Psoas muscle (tissue), 7 donors: ENCODE measurements at regions not wholly inside any gene's neighbourhood (a gene's known extent, or its start where the extent isn't known, plus 50 kb on each side); places are given as distances from the start of the nearest gene placed in this dataset.

Experiments
- ATAC-seq, 4 donors: fragments of 200-7000 bp; cut with Tn5 transposase; one replicate each; pipeline ENCODE4 v1.9.1; 2020; ENCODE audit warnings: moderate library complexity in 3 of 4, mild to moderate bottlenecking in 2 of 4
- DNase-seq, 2 donors: peaks; one replicate each; pipeline ENCODE4 v3.0.0-alpha.2; 2020
- H3K27ac ChIP-seq: fragments of 200-600 bp; one replicate; pipeline ENCODE4 v1.8.0; 2022
- H3K27me3 ChIP-seq, 3 donors: fragments of 200-600 bp in 1 of 3; one replicate each; pipeline versions ENCODE4 v1.6.1 to v1.8.0; 2013 to 2022; ENCODE audit warnings: low read length in 2 of 3, mild to moderate bottlenecking in 2 of 3, moderate library complexity in 1 of 3; ENCODE audit not compliant: insufficient read depth in 3 of 3
- H3K36me3 ChIP-seq, 2 donors: fragments of 200-600 bp in 1 of 2; one replicate each; pipeline versions ENCODE4 v1.6.1 to v1.8.0; 2013 to 2022; ENCODE audit warnings: low read depth in 1 of 2, mild to moderate bottlenecking in 1 of 2, moderate library complexity in 1 of 2; ENCODE audit not compliant: insufficient read depth in 1 of 2
- H3K4me1 ChIP-seq: fragments of 200-600 bp; one replicate; pipeline ENCODE4 v1.8.0; 2022
- H3K4me3 ChIP-seq: fragments of 200-600 bp; one replicate; pipeline ENCODE4 v1.8.0; 2022; ENCODE audit warnings: mild to moderate bottlenecking
- H3K9me3 ChIP-seq: fragments of 200-600 bp; one replicate; pipeline ENCODE4 v1.8.0; 2022
- CTCF ChIP-seq: fragments of 200-600 bp; IDR thresholded peaks from one replicate; pipeline ENCODE4 v1.8.0; 2022; ENCODE audit warnings: antibody characterized with exemption
- WGBS, 3 donors: extraction: QIAGEN DNeasy Blood & Tissue Kit; methylation state at CpG; one replicate each; pipeline versions ENCODE4 v1.1.6 to v1.1.7; 2013; 5-methylcytosine and 5-hydroxymethylcytosine counted together
- intact Hi-C, 2 donors: fragments of 100-400 bp; cut with DNase I; formaldehyde crosslinking; loops; one replicate each; pipeline versions ENCODE4 v1.11.0 to v1.14.2; 2022
- donor health status: healthy with polysubstance abuse.
- donor health status: DM: no; HTN: no; CAD: no; lungs with moderate emphysema.
- donor health status: Bipolar disorder and iron deficiency.
- donor health status: healthy.
- donor health status: DM: yes; HTN: yes; CAD: no.
- donor health status: DM: no; HTN: no; CAD: no.
- donor health status: DM: yes; HTN: yes; CAD: no.

GRCh38 chr18:76547296-76547695 is 52.3 kb upstream of the ZNF516 start:
- Histone ChIP-seq H3K4me1 (no peaks in the 10 kb centered on the region), H3K27ac (no peak overlapping the region), H3K9me3 (no peaks in the 10 kb centered on the region), H3K4me3 (no peak overlapping the region), H3K36me3 (no peaks in the 10 kb centered on the region), H3K27me3 (no peaks in the 10 kb centered on the region)
- TF ChIP-seq CTCF: no peak
- no peak for DNase-seq
- intact Hi-C loops: no loop called here
- WGBS, 3 donors: 74 to 84% (median 77%) methylated on average over 11 of the region's 11 CpGs
- ATAC-seq: no peak

- DNase-seq (no peak), ATAC-seq (no peak)
- no peak overlapping the region for H3K4me3 ChIP-seq
- no peaks in the 10 kb centered on the region for H3K4me1 ChIP-seq
- H3K27ac ChIP-seq: no peak overlapping the region
- intact Hi-C loops: no loop called here
- no peaks in the 10 kb centered on the region for H3K36me3 ChIP-seq
- no peaks in the 10 kb centered on the region for H3K9me3 ChIP-seq
- WGBS, 3 donors: 55 to 68% (median 58%) methylated on average over 6 of the region's 6 CpGs
- peaks cover 0 to under 1% (median 0%) of the 10 kb centered on the region in 3 donors for H3K27me3 ChIP-seq
- TF ChIP-seq CTCF: no peak
Measured at GRCh38 chr18:76546436-76546835, 51.4 kb upstream of the ZNF516 start.

GRCh38 chr18:76546088-76546435 is 51.0 kb upstream of the ZNF516 start:
- Histone ChIP-seq H3K4me3 (no peak overlapping the region), H3K4me1 (no peaks in the 10 kb centered on the region), H3K27ac (no peak overlapping the region), H3K9me3 (no peaks in the 10 kb centered on the region), H3K36me3 (no peaks in the 10 kb centered on the region), H3K27me3 (peaks cover 0 to 5% (median 0%) of the 10 kb centered on the region in 3 donors)
- 44 to 50% (median 45%) methylated on average over 7 of the region's 7 CpGs for WGBS, 3 donors
- ATAC-seq (no peak), DNase-seq (no peak)
- intact Hi-C loops: no loop called here
- no peak for TF ChIP-seq CTCF

- intact Hi-C loops: no loop called here
- H3K27ac ChIP-seq: no peak overlapping the region
- 80 to 84% (median 83%) methylated on average over 14 of the region's 14 CpGs for WGBS, 3 donors
- peaks cover 0 to 7% (median 0%) of the 10 kb centered on the region in 3 donors for H3K27me3 ChIP-seq
- H3K4me3 ChIP-seq: no peak overlapping the region
- H3K4me1 ChIP-seq: no peaks in the 10 kb centered on the region
- DNase-seq: no peak
- no peaks in the 10 kb centered on the region for H3K36me3 ChIP-seq
- ATAC-seq: no peak
- no peak for TF ChIP-seq CTCF
- H3K9me3 ChIP-seq: no peaks in the 10 kb centered on the region
Measured at GRCh38 chr18:76545433-76546087, 50.5 kb upstream of the ZNF516 start.
